ENCODE measurements at regions not wholly inside any gene's neighbourhood (a gene's known extent, or its start where the extent isn't known, plus 50 kb on each side); places are given as distances from the start of the nearest gene placed in this dataset.

DNA sequence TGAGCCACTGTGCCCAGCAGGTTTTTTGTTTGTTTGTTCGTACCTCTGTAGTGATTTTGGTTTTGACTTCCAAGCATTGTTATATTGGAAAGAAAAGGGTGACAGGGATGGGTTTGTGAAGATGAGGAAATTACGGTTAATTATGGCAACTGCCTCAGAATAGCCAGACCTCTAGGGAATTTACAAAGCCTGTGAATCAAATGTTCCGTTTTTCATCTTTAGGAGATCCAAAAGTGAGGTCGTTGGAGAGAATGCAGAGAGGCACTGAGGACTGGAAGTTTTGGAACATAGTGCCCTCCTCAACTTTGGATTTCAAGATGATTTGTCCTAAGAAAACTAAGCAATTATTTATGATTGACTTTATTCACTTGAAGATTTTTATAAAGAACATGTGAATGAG is 54.5 kb upstream of the EVL start:
- Histone ChIP-seq H3K4me1 (ENCODE audit: insufficient read depth, low read length, poor library complexity, severe bottlenecking) (peaks cover 9% of the 10 kb centered on the region), H3K4me2 (ENCODE audit: low read length) (no peak overlapping the region), H3K27ac (ENCODE audit: low read depth, low read length, poor library complexity, severe bottlenecking) (no peak overlapping the region), H3K36me3 (ENCODE audit: insufficient read depth, low read length) (no peaks in the 10 kb centered on the region), H3K9me2 (ENCODE audit: insufficient read depth, low read length) (no peaks in the 10 kb centered on the region), H2AFZ (ENCODE audit: low read length) (no peak overlapping the region), H4K20me1 (ENCODE audit: insufficient read depth, low read length) (no peaks in the 10 kb centered on the region), H3K79me2 (ENCODE audit: insufficient read depth, low read depth, low read length) (no peaks in the 10 kb centered on the region), H3K9me3 (ENCODE audit: low read length) (peaks cover 4% of the 10 kb centered on the region; the same call in 1 of the 2 replicates), H3K4me3 (ENCODE audit: low read depth, low read length, poor library complexity, severe bottlenecking) (no peak overlapping the region)
- CTCF ChIA-PET (ENCODE audit: unreplicated experiment): no interaction called here
- DNase-seq (ENCODE audit: low spot score): no peak
- POLR2A ChIA-PET: no interaction called here
- intact Hi-C loops (cut with micrococcal nuclease; ENCODE audit: unreplicated experiment): no loop called here
- no TSS peak for BruUV-seq (replicated peaks)
- no peak for TF ChIP-seq EZH2phosphoT487 (IDR thresholded peaks at IDR 0.05; ENCODE audit: borderline replicate concordance, low read depth, low read length)
- TF ChIP-seq, protein P1, sequence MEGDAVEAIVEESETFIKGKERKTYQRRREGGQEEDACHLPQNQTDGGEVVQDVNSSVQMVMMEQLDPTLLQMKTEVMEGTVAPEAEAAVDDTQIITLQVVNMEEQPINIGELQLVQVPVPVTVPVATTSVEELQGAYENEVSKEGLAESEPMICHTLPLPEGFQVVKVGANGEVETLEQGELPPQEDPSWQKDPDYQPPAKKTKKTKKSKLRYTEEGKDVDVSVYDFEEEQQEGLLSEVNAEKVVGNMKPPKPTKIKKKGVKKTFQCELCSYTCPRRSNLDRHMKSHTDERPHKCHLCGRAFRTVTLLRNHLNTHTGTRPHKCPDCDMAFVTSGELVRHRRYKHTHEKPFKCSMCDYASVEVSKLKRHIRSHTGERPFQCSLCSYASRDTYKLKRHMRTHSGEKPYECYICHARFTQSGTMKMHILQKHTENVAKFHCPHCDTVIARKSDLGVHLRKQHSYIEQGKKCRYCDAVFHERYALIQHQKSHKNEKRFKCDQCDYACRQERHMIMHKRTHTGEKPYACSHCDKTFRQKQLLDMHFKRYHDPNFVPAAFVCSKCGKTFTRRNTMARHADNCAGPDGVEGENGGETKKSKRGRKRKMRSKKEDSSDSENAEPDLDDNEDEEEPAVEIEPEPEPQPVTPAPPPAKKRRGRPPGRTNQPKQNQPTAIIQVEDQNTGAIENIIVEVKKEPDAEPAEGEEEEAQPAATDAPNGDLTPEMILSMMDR (conservative IDR thresholded peaks at IDR 0.05; ENCODE audit: low read length): no peak

DNA sequence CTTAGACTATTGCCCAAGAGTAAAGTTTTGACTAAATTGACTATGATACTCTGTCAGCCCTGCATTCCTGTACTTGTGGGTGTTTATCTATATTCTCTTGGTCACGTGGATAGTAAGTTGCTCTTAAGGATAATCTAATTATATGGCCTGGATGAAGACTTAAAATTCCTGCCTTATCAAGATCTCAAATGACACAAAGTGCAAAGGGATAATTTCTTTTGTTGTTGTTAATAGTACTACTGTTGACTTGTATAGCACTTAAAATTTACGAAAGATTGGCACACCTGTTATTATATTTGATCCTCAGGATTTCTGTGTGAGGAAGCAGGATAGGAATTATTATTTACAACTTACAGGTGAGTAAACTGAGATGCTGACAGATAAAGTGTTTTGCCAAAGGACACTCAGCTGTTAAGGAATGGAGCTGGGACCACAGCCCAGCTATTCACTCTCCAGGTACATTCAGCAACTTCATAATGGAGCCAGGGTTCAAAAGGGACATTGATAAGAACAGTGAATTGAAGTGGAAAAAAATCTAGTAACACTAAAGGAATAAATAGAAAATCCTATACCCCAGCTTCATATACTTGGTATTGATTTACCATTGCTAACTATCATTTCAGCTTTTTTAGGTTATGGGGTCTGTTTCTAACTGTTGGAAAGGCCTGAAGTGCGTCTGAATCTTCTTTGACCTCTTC is 53.4 kb upstream of the EVL start:
- Histone ChIP-seq H4K20me1 (ENCODE audit: insufficient read depth, low read length) (no peaks in the 10 kb centered on the region), H3K4me2 (ENCODE audit: low read length) (no peak overlapping the region), H3K9me2 (ENCODE audit: insufficient read depth, low read length) (no peaks in the 10 kb centered on the region), H3K36me3 (ENCODE audit: insufficient read depth, low read length) (no peaks in the 10 kb centered on the region), H3K9me3 (ENCODE audit: low read length) (no peaks in the 10 kb centered on the region), H2AFZ (ENCODE audit: low read length) (no peak overlapping the region), H3K79me2 (ENCODE audit: insufficient read depth, low read depth, low read length) (no peaks in the 10 kb centered on the region), H3K27ac (ENCODE audit: low read depth, low read length, poor library complexity, severe bottlenecking) (no peak overlapping the region), H3K4me3 (ENCODE audit: low read depth, low read length, poor library complexity, severe bottlenecking) (no peak overlapping the region), H3K4me1 (ENCODE audit: insufficient read depth, low read length, poor library complexity, severe bottlenecking) (peaks cover 9% of the 10 kb centered on the region)
- CTCF ChIA-PET (ENCODE audit: unreplicated experiment): no interaction called here
- POLR2A ChIA-PET: no interaction called here
- no TSS peak for BruUV-seq (replicated peaks)
- DNase-seq (ENCODE audit: low spot score): no peak
- no peak for TF ChIP-seq EZH2phosphoT487 (IDR thresholded peaks at IDR 0.05; ENCODE audit: borderline replicate concordance, low read depth, low read length)
- TF ChIP-seq, protein P1 (conservative IDR thresholded peaks at IDR 0.05; ENCODE audit: low read length): no peak
- intact Hi-C loops (cut with micrococcal nuclease; ENCODE audit: unreplicated experiment): no loop called here

GRCh38 chr14:100012478-100013327 is 52.5 kb upstream of the EVL start:
- H3K4me2 ChIP-seq (ENCODE audit: low read length): no peak overlapping the region
- TF ChIP-seq, protein P1 (conservative IDR thresholded peaks at IDR 0.05; ENCODE audit: low read length): no peak
- TF ChIP-seq EZH2phosphoT487 (IDR thresholded peaks at IDR 0.05; ENCODE audit: borderline replicate concordance, low read depth, low read length): no peak
- intact Hi-C loops (cut with micrococcal nuclease; ENCODE audit: unreplicated experiment): no loop called here
- no peak for DNase-seq (ENCODE audit: low spot score)
- H3K9me2 ChIP-seq (ENCODE audit: insufficient read depth, low read length): no peaks in the 10 kb centered on the region
- no peaks in the 10 kb centered on the region for H3K36me3 ChIP-seq (ENCODE audit: insufficient read depth, low read length)
- POLR2A ChIA-PET: no interaction called here
- no TSS peak for BruUV-seq (replicated peaks)
- peaks cover 9% of the 10 kb centered on the region for H3K4me1 ChIP-seq (ENCODE audit: insufficient read depth, low read length, poor library complexity, severe bottlenecking)
- H3K27ac ChIP-seq (ENCODE audit: low read depth, low read length, poor library complexity, severe bottlenecking): no peak overlapping the region
- H3K4me3 ChIP-seq (ENCODE audit: low read depth, low read length, poor library complexity, severe bottlenecking): no peak overlapping the region
- CTCF ChIA-PET (ENCODE audit: unreplicated experiment): no interaction called here
- H4K20me1 ChIP-seq (ENCODE audit: insufficient read depth, low read length): no peaks in the 10 kb centered on the region
- no peaks in the 10 kb centered on the region for H3K9me3 ChIP-seq (ENCODE audit: low read length)
- no peaks in the 10 kb centered on the region for H3K79me2 ChIP-seq (ENCODE audit: insufficient read depth, low read depth, low read length)
- no peak overlapping the region for H2AFZ ChIP-seq (ENCODE audit: low read length)

All from OCI-LY7 (cell line).